GM18951 (cell line): ENCODE measurements at regions not wholly inside any gene's neighbourhood (a gene's known extent, or its start where the extent isn't known, plus 50 kb on each side); places are given as distances from the start of the nearest gene placed in this dataset.

Experiments used
- POLR2A ChIP-seq: IDR thresholded peaks from 4 replicates; pipeline ENCODE4 v1.6.1; 2011; ENCODE audit warnings: mild to moderate bottlenecking; ENCODE audit not compliant: insufficient read length, insufficient read depth; ENCODE audit errors: extremely low read depth
- in situ Hi-C: fragments of 300-500 bp; cut with MboI; formaldehyde crosslinking; loops from one replicate; pipeline ENCODE4 v1.12.0; 2022; ENCODE audit warnings: low sequenced_read_pairs, mixed read lengths, inconsistent platforms; ENCODE audit not compliant: unreplicated experiment

DNA sequence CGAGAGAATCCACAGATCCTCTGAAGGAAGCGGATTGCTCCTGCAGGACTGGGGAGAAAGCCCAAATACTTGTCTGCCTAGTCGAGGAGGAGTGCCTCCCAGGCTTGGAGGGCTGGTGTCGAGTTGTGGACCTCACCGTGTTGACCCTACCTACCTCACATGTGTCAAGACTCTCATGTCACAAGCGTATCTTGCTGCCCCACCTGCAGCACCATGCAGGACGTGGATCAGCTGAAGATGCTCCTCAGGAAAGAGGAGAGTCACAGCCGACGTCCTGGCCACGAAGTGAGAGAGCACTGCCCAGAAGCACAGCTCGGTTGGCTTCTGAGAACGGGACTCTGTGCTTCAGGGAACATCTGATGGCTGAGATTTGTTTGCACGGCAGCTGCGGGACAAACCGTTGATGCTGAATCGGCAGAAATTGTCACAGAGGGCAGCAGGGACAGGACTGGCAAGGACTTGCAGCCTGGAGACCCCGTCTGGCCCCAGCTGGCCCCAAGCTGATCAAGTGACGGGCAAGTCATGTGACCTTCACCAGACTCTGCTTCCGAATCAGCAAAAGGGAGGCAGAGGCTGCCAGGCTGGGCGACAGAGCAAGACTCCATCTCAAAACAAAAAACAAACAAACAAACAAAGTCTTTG is 119.1 kb upstream of the ITGA1 start:
- no peak for TF ChIP-seq POLR2A
- in situ Hi-C loops: loop anchor here (25.0 kb wide), 1 partner anchor 1706 kb away; no protein-coding TSS in a partner anchor

DNA sequence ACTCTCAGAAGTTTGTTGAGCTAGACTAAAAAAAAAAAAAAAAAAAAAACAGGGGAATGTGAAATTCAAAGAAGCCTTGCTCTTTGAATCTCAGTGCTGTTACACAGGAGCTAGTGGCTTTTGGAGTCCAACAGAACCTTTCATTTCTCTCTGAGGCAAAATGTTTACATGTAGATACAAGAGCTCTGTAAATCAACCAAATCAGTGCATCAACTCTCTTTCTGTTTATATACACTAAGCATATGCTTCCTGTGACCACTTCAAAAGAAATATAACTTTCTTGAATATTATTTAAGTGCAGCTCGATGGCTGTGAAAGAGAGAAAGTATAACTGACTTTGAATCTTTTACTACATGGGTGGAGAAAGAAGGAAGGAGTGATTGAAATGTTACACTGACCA is 115.3 kb upstream of the ITGA1 start:
- no peak for TF ChIP-seq POLR2A
- in situ Hi-C loops: loop anchor here (25.0 kb wide), 1 partner anchor 1710 kb away; no protein-coding TSS in a partner anchor

DNA sequence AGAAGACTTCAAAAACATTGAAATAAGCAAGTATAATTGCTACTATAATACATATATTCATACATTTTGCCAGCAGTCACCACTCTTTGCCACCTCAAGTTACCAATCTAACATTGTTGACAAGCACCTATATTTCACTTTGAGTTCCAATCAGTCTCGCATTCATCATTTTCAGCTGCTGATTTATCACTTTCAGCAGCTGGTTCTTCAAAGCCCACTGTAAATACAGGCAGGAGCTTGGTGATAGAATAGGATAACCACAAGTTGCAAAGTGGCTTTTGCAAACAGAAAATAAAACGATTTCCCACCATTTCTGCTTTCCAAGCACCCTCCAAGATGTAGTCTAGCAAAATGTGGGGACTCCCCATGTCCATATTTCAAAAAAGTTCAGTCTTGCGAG is 114.2 kb upstream of the ITGA1 start:
- TF ChIP-seq POLR2A: no peak
- in situ Hi-C loops: loop anchor here (25.0 kb wide), 1 partner anchor 1711 kb away; no protein-coding TSS in a partner anchor

DNA sequence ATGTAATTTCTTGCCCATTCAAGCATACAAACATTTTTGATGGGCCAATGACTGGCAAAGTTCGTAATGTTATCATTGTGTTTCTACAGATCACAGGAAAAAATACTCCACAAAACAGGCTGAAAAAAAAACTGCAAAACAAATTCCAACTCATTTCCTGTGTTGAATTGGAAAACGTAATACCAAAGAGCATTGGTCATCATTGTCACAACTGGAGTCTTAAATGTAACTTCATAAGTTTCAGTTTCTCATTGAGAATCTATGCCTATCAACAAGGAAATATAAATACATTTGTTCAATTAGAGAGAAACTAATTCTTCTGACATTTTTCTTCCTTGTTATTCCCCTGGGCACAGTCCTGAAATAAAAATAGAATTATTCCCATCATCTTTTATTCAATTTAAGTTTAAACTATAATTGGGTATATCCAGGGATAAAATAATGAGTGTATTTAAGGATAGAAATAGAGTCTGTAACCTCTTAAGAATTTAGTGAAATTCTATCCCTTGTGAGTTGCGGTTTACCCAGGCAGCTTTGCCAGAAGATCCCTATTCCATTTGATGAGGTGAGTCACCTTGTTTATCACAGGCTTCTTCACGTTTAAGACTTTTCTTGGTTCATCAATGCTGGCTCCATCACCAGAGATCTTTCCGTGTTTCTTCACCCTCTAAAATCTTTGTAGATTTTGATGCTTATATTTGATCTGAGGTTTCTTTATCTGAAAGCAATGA is 112.7 kb upstream of the ITGA1 start:
- in situ Hi-C loops: loop anchor here (25.0 kb wide), 1 partner anchor 1713 kb away; no protein-coding TSS in a partner anchor

DNA sequence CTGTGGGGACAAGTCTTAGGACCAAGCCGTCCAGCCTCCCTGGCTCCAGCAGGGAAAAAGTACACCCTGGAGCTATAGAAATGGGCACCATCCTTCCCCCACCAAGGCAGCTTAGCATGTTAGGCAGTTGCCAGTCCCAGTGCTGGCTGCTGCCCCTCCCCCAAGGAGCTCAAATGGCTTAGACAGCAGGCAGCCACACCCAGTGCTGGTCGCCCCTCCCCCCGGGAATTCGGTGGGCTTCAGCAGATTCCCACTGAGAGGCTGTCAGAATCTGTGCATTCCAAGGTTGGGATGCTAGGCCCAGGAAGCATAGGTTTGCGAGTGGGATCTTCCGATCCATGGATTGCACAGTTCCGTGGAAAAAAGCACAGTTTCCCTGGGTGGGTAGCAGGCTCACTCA is 105.2 kb upstream of the ITGA1 start:
- no peak for TF ChIP-seq POLR2A
- in situ Hi-C loops: no loop called here

More for the DNA sequence above, 112.7 kb upstream of the ITGA1 start:
- TF ChIP-seq POLR2A: no peak

DNA sequence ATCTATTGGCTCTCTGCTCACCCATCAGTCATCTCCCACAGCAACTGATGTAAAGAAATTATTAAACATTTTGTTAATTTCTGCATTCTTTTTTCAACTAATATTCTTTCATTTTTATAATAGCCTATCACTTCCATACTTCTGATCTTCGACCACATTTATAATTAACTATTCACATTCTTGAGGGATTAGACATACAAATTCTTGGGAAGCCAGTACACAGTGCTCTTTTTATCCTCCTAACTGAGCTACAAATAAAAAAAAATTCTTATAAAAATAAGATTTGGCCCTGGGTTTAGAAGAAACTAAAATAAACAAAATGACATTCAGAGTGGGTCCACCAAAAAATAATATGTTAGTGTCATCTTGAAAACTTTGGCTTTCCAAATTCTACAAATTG is 103.7 kb upstream of the ITGA1 start:
- in situ Hi-C loops: no loop called here
- TF ChIP-seq POLR2A: no peak

DNA sequence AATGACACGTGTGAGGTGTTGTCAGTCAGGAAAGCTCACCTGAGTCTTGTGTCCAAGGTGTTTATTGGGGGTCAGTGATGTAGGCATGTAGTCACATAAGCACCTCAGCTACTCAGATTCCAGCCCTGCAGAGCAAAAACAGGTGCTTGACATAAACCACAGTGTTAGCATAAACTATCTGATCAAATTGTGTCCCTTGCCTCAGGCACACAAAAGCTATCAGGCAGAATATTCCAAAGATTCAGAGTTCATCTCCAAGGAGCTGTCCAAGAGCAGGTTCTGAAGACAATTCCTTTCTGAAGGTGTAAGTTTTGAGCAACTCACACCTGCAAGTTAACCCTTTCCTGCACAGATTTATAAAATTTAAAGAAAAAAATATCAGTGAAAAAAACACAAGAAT is 102.2 kb upstream of the ITGA1 start:
- TF ChIP-seq POLR2A: no peak
- in situ Hi-C loops: no loop called here

DNA sequence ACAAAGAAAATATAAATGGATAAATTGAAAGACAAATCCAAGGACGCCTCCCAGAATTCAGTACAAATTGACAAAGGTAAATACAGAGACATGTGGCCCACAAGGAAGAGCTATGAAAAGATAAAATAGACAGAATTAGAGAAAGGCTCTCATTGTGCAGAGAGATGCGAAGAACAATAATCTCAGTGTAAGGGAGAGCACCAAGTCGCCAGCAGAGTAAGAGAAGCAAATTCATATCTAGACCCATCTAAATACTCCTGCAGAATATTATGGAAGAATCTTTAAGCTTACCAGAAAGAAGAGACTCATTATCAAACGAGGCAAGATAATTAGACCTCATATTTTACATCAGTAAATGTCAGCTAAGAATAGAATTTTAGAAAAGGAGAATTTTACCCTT is 101.7 kb upstream of the ITGA1 start:
- no peak for TF ChIP-seq POLR2A
- in situ Hi-C loops: no loop called here

DNA sequence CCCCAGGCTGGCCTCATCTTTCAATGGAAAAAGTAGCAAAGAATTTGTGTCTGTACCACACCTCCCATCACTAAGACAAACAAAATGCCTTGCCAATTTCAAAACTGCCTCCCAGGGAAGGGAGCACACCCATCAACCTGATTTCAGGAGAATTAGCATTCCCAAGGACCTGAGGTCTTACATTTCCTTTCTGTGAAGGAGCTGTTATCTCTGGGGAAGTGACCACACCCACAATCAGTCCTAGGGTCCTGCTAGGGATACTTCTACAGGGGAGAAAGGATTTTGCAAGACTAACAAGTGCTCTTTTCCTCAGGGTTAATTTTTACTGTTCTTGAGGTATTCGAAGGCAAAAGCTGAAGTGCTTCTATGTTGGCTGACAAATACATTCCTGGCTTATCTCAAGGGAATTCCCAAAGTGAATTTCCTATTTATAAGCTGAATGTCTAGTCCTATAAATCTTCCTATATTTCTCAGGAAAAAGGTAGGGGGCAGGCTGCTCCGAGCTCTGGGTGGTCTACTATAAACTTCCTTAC is 97.4 kb upstream of the ITGA1 start:
- no peak for TF ChIP-seq POLR2A

DNA sequence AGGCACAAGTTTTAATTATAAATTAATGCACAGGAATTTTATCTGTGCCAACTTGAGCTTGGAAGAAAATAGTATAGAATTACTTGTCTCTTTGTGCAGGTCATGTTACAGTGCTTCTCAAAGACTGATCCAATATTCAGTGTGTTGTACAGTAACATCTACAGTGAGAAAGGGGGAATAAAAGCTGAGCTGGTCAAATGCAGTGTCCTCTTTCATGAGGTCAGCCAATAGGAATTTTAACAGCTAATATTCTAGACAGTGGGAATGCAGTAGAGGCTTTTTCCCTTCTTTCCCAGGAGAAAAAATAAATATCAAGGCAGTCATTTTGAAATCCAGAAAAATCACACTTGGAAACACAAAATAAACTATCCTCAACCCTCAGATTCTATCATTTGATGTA is 95.7 kb upstream of the ITGA1 start:
- TF ChIP-seq POLR2A: no peak
- in situ Hi-C loops: no loop called here

More for the DNA sequence above, 97.4 kb upstream of the ITGA1 start:
- in situ Hi-C loops: no loop called here

DNA sequence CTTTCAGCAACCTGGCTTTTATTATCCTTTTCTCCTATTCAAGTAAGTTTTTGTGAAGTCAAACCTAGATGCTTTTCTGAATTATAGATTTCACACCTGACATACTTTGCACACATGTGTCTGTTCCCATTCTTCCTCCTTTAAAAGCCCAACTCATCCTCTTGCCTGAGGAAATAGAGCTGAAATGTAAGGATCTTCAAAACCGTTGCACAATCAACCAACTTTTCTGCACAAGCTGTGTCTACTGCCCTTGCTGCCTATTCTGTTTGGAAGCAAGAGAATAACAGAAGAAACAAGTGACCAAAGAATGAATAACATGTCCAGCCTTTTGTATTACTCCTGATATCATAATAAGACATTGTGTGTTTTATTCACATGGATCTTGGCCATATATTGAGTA is 95.1 kb upstream of the ITGA1 start:
- in situ Hi-C loops: no loop called here
- no peak for TF ChIP-seq POLR2A

DNA sequence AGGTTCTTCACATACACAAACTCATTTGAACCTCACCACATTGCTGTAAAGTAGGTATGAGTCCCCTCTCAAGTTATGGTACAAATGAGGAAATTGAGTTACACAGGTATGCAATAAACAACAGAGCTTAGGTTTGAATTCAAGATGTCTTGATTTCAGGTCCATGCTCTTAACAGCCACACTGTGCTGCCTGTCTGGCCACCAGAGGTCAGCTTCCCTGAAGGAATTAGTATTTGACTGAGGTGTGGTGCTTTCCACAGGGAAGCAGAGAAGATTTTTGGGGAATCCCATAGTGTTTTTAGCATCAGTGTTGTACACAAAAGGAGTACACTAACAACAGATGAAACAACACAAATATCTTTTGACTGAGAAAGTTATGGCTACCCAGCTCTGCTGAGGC is 94.4 kb upstream of the ITGA1 start:
- no peak for TF ChIP-seq POLR2A
- in situ Hi-C loops: no loop called here

DNA sequence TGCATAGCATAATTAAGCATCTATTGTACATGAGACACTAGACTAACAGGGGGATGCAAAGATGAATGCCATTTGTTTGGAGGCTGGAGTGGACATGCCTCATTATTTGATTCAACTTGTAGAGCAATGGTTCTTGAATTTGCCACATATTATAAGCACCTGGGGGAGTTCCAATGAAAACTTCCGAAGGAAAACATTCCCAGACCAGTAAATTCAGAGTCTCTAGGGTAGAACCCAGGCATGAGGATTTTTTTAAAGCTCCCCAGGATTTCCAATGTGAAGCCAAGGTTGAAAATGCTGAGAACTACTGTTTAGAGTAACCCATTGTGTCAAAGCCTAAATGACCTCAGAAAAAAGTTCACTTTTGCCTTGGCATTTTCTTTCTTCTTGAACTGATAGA is 93.9 kb upstream of the ITGA1 start:
- TF ChIP-seq POLR2A: no peak
- in situ Hi-C loops: no loop called here

DNA sequence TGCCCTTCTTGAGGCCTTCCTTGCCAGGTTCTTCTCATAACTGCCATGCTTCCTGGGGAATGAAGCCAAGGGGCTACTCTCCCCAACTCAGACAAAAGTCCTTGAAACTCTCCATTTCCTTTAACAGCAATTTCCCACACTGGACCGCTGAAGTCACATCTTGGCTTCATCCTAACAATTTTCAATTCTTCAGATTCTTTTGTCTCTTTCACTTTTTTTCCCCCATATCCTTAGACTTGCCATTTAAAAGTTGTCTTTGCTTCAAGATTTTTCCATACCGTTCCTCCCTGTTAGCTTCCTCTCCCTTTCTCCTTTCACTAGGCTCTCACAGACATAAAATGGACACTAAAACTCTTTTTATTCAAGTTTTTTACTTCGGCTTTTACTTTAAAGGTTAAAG is 93.1 kb upstream of the ITGA1 start:
- in situ Hi-C loops: no loop called here
- TF ChIP-seq POLR2A: no peak

DNA sequence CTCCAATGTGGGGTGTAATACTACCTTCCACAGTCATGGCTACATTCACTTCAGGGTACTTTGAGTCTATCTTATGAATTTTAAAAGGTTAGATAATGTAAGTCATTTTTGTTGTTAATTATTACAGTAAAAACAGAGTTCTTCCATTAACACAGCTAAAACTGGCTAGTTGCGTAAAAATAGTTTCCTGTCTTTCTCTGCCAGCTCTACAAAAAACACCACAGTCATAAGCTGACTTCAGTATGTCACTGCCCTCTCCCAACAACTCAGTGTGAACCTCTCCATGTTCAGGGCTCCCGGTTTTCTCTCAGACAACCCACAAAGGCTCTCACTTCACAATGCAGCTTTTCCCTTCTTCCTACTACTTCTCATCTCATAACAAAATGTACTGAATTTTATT is 84.8 kb upstream of the ITGA1 start:
- in situ Hi-C loops: no loop called here
- no peak for TF ChIP-seq POLR2A
